AML-193 (cell line): ENCODE measurements at regions not wholly inside any gene's neighbourhood (a gene's known extent, or its start where the extent isn't known, plus 50 kb on each side); places are given as distances from the start of the nearest gene placed in this dataset.
"Not testable (repeated sequence)": the region's sequence is repeated elsewhere in the genome, so short reads cannot be mapped to it uniquely, and the experiment has no call there.

Source experiments
- DNase-seq, 2 experiments: peaks; one replicate each; lab custom pipeline; 2025; lab: John Stamatoyannopoulos, UW

- no peak for DNase-seq
These were observed 402.4 kb downstream of the TMEM114 start for GRCh38 chr16:8187782-8188372.

- DNase-seq: no peak
These were observed 405.5 kb downstream of the TMEM114 start for GRCh38 chr16:8184854-8185253.

- no peak for DNase-seq
These were observed 406.9 kb downstream of the TMEM114 start for GRCh38 chr16:8183176-8184099.

- DNase-seq: no peak
These were observed 407.6 kb downstream of the TMEM114 start for GRCh38 chr16:8182761-8183160.

GRCh38 chr16:8179615-8180014 is 410.7 kb downstream of the TMEM114 start:
- DNase-seq: no peak

- DNase-seq: no peak
These were observed 412.0 kb downstream of the TMEM114 start for GRCh38 chr16:8178271-8178670.

- DNase-seq: no peak
These were observed 414.9 kb downstream of the TMEM114 start for GRCh38 chr16:8175411-8175810.

- peak; percentile 29 to 36 for DNase-seq
These were observed 417.1 kb downstream of the TMEM114 start for GRCh38 chr16:8173111-8173644.

GRCh38 chr16:8172551-8172950 is 417.8 kb downstream of the TMEM114 start:
- no peak for DNase-seq

- DNase-seq: no peak
These were observed 422.3 kb downstream of the TMEM114 start for GRCh38 chr16:8168016-8168415.

- DNase-seq: no peak
These were observed 422.9 kb downstream of the TMEM114 start for GRCh38 chr16:8167436-8167835.

- DNase-seq: no peak
These were observed 432.3 kb downstream of the TMEM114 start for GRCh38 chr16:8158051-8158450.

GRCh38 chr16:8155275-8155674 is 435.0 kb downstream of the TMEM114 start:
- DNase-seq: no peak

- DNase-seq: no peak
These were observed 443.9 kb downstream of the TMEM114 start for GRCh38 chr16:8146256-8147012.

- no peak for DNase-seq
These were observed 451.6 kb downstream of the TMEM114 start for GRCh38 chr16:8138666-8139065.

GRCh38 chr16:8137606-8138005 is 452.7 kb downstream of the TMEM114 start:
- DNase-seq: no peak

- DNase-seq: no peak
These were observed 460.1 kb downstream of the TMEM114 start for GRCh38 chr16:8130197-8130596.

GRCh38 chr16:8127070-8127469 is 463.2 kb downstream of the TMEM114 start:
- DNase-seq: no peak

- DNase-seq: no peak
These were observed 464.0 kb downstream of the TMEM114 start for GRCh38 chr16:8126313-8126712.

- DNase-seq: no peak
These were observed 470.3 kb downstream of the TMEM114 start for GRCh38 chr16:8120001-8120400.

GRCh38 chr16:8115814-8116213 is 474.5 kb downstream of the TMEM114 start:
- DNase-seq: no peak

GRCh38 chr16:8114941-8115340 is 475.4 kb downstream of the TMEM114 start:
- DNase-seq: not testable (repeated sequence)
